Hindlimb muscle (tissue), 1 donor: ENCODE measurements at regions not wholly inside any gene's neighbourhood (a gene's known extent, or its start where the extent isn't known, plus 50 kb on each side); places are given as distances from the start of the nearest gene placed in this dataset.
"Not testable (repeated sequence)": the region's sequence is repeated elsewhere in the genome, so short reads cannot be mapped to it uniquely, and the experiment has no call there.

Source experiments
- DNase-seq: peaks from one replicate; pipeline ENCODE4 v3.0.0-alpha.2; 2013

DNA sequence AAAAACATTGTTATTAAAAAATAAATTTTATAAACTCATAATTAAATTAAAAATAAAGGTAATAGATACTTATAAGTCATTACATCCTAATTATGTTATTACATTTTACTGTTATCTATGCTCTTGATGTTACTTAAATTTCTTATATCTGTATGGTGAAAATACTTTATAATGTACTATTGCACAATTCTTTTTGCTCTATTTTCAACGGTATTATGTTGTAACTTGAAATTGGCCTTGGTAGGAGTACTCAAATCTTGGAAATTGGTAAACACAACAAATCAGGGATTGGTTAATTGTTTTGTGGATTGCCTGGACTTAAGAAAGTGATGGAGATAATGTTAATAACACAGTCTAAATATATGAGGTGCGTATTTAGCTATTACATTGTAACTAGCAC, 273.3 kb downstream of the MDFIC start:
- no peak for DNase-seq

DNA sequence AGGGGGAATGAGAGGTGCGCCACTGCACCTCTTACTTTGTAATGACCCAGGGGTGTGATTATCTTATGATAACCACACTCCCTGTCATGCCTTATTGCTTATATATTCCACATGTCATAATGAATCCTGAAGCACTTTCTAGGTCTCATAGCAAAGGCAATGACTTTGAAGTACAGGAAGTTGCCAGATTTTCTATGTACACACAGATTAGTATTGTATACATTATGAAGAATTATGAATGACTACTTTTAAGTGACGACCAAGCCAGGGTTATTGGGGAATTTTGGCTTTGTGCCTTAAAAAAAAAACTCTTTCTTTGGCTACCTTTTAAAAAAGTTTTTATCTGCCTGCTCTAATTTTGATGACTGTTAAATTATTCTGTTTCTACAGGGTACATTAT, 269.6 kb downstream of the MDFIC start:
- no peak for DNase-seq

DNA sequence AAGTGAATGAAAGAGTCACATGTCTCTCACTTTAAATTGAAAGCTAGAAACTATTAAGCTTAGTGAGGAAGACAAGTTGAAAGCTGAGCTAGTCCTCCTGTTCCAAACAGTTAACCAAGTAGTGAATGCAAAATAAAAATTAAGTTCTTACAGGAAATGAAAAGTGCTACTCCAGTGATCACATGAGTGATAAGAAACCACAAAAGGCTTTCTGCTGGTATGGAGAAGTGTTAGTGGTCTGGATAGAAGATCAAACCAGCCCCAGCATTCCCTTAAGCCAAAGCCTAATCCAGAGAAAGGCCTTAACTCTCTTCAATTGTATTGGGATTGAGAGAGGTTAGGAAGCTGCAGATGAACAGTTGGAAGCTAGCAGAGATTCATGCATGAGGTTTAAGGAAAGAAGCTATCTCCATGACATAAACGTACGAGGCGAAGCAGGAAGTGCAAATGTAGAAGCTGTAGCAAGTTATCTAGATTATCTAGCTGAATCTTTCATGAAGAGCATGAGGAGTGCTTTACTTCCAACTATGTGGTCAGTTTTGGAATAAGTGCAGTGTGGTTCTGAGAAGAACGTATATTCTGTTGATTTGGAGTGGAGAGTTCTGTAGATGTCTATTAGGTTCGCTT, 261.6 kb downstream of the MDFIC start:
- no peak for DNase-seq

DNA sequence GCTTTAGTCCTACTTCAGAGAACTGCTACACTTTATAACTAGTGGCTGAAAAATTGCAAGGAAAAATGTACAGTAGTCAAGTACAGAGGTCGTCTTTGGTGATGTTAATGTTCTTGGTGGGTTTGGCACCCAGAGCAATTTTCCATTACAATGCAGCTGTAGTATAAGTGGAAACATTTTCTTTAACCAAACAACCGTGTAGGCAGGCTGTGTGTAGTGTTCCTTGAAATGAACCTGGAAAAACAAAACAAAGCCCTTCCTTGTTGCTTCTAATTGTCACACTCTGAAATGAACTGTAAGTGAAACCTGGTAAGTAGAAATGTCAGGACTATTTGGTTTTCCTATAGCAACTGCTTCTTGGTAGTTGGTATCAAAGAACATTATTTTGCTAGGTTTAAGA, 256.9 kb downstream of the MDFIC start:
- peak; percentile 20 for DNase-seq

DNA sequence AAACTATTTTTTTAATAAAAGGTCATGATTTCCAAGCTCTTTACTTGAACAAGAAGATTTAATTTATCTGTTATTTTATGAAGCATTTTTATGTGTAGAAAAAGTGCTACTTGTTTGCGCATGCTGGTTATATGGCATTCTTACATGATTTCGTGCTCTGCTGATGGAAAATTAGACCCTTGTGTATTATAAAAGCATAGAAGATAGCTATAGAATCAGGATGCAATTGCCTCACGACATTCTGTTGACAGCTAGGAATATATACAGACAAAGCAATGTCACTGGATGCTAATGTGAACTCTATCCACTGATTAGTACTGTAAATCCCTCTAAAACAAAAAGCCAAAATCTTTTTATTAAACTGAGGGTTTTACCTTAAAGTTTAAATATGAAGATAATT, 255.9 kb downstream of the MDFIC start:
- DNase-seq, result no peak

DNA sequence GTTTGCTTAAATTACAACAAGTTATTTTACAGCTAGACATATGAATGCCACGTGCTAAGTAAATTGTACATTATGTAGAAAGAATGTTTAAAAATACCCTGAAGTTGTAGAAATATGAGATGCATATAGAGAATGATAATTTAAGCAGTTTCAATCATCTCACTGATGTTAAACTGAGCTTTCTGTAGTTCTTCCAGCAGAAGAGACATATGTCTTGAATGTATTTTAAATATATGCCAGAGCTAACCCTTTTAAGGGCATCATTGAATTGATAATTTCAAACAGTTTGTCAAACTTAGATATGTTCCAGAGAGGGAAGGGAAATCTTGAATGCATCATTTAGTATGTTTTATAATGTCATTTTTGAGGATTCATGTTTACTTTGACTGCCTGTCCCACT, 255.2 kb downstream of the MDFIC start:
- DNase-seq, result no peak

DNA sequence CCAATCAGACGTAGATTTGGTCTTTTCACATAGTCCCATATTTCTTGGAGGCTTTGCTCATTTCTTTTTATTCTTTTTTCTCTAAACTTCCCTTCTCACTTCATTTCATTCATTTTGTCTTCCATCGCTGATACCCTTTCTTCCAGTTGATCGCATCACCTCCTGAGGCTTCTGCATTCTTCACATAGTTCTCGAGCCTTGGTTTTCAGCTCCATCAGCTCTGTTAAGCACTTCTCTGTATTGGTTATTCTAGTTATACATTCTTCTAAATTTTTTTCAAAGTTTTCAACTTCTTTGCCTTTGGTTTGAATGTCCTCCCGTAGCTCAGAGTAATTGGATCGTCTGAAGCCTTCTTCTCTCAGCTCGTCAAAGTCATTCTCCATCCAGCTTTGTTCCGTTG, 250.5 kb downstream of the MDFIC start:
- DNase-seq, result not testable (repeated sequence)

DNA sequence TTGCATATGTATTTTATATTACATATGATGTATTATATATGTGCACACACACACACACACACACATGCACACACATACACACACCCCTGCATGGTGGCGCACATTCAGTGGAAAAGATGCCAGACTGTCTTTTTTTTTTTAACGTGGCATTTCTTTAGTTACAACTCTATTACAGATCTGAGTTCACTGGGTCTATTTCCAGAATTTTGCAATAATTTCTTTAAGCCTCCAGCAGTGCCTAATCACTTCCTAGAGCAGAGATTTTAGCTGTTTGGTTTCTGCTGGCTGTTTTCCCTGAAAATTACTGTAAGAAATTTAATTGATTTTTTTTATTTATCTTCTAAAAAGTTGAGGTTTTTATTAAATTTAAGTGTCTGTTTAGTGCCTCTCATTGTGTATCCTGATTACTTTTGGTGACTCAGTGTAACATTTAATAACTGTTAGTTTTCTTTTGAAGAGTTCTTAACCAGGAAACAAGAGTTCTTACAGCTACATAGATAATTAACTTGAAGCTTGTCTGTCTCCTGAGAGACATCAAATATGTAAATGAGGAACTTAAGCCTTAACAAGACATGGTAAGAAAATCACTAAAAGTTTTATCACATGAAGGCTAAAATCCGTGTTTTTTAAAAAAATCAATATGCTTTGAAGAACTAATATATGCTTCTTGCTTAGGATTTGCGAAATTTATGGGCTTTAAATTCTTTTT, 232.0 kb downstream of the MDFIC start:
- no peak for DNase-seq

DNA sequence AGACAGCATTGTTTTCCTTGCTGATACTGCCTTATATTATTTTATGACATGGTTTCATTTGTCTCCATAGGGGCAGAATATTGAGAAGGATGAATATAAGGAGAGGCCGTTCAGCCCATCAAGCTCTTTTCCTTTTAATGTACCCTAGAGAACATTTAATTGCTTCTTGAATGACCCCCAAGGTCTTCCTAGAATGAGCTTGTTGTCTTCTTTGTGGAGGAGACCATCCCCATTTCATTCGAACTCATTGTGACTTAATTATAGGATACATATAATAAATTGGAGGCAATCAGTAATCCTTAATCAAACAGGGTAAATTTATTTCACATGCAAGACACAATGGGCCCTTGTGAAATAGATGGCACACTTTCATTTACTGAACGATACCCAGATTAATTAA, 231.3 kb downstream of the MDFIC start:
- DNase-seq, result no peak

DNA sequence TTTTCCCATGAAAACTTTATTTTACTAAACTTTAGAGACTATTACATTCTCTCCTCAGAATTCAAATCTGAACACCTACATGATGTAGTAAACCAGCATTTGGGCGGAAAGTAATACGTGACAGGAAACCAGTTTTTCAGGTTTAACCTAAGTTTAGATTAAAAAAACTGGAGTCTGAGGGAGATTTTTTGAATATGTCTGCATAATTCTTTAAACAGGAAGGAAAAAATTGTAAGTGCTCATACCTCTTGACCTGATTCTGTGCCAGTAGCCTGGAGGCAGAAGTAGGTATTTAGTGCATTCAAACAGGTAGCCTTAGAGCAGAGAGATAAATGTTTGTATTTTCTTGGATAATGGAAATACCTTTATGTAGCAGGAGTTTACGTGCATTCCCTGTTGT, 224.3 kb downstream of the MDFIC start:
- no peak for DNase-seq

DNA sequence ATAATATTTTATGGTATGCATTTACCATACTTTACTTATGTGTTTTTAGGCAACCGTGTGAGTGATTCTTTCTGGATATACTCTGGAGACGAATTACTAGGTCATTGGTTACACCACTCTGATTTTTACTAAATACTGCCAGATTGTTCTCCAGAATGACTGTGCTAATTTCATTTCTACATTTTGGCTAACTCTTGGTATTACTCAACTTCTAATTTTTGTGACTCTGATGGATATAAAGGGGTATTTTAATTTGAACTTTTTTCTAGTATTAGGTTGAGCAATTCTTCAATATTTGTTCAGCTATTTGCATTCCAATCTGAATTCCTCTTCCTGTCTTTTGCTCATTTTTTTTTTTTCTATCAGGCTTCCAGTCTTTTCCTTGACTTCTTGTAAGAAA, 223.6 kb downstream of the MDFIC start:
- DNase-seq, result no peak

DNA sequence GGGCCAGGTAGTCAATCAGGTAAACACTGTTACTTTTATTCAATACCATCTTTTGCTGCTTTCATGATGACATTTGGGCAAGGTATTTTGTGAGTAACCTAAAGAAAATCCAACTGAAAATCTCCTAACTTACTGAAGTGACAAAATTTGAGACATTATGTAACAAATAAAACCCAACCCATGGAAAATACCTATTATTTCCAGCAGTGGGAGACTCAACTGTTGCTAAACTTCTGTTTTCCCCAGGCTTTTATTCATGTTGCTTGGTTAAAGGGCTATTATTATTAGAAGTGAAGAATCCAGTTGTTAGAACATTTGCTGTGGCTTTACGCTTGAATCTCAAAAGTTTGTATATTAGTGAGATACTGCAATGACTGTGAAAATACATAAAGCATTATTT, 215.9 kb downstream of the MDFIC start:
- no peak for DNase-seq

DNA sequence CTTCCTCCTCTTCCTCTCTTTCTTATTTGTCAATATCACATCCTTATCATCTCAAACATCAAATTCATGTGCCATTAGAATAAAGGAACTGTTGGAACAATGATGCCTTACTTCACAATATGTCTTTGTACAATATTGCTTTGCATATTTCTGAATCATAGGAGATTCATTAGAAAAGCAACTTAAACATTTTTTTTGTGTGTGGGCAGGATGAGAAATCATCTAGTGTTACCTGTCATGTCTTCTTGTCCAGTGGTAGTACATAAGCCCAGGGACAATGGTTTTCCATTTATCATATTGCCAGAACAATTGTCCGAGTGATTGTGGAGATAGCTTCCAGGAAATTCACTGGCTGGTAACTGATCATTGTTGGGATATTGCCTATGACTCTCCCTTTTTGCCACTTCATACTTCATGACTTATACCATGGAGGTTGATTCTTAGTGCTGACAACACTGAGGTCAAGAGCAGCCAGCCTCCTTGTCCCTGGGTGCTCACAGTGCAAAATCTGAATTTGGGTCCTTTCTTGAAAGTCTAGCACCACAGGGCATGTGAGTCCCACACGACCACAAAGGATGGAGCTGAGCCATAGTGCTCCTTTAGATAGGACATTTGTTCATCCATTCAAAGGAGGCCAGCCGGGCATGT, 215.0 kb downstream of the MDFIC start:
- no peak for DNase-seq

DNA sequence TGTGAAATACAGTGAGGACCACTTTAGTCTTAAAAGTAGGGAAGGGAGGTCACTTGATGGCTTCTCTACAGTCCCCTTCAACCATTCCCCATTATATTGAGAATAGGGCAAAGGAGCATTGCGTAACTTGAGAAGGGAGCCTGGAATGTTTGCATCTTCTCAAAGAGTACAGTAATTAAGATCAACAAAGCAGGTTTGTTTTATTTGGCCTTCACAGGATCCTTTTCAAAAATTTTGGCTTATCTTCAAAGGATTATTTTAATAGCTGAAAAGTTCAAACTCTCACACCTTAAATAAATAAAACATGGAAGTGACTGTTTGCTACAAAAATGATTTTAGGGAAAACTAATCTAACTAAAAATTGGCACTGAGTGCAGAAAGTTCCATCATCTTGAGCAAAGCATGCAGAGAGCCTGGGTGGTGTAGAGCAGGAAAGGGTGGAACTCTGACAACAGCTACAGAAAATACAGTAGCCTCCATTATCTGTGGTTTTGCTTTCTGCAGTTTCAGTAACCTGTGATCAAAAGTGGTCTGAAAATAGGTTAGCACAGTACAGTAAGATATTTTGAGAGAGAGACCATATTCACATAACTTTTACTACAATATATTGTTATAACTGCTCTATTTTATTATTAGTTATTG, 214.0 kb downstream of the MDFIC start:
- DNase-seq, result no peak

DNA sequence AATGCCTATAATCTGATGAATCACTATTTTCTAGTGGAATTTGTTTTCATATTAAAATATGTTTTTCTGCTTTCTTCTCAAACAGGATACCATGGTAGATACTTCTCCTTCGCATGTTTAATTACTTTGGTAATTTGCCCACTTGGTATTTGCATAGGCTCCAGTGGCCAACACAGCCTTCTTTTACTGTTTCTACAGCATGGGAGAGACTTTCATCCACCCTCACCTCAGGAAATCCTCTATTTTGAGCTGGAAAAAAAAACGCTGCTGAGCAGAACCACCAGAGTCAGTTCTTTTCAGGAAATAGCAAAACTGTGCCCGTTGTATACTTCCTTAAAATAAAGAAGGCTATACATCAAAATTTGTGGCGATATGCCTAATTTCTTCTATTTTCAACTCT, 213.3 kb downstream of the MDFIC start:
- DNase-seq, result no peak

DNA sequence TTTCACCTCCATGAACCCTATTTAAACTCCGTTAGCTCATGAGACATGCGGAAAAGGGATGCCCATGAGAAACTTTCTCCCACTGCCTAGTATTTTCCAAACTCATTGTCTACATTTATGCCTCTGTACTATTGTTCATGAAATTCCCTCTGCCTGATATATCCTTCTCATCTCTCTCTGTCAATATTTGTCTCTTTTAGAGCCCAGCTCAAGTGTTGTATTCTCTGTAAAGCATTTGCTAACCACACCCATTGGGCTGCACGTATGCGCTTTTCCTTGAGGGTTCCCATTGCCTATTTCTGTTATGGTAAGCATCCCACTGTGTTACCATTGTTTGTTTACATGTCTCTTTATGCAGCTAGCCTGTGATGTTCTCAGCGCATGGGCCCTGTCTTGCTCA, 211.4 kb downstream of the MDFIC start:
- no peak for DNase-seq

DNA sequence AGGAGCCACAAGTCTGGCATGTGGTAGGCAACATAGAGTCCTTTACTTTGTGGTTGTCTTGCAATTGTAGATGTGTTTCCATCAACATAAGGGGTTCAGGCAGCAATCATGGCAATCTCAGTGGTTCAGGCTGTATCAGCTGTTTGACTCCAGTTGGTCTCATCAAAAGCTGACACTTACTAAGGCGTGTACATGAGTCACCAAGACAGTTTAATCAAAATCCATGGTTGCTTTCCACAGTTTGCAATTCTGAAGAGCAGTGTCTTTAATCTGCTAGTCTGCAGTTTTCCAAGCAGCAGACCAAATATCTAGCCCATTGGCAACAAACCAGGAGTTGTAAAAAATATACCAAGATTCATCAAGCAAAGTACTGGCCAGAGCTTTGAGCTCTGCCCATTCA, 210.2 kb downstream of the MDFIC start:
- no peak for DNase-seq

DNA sequence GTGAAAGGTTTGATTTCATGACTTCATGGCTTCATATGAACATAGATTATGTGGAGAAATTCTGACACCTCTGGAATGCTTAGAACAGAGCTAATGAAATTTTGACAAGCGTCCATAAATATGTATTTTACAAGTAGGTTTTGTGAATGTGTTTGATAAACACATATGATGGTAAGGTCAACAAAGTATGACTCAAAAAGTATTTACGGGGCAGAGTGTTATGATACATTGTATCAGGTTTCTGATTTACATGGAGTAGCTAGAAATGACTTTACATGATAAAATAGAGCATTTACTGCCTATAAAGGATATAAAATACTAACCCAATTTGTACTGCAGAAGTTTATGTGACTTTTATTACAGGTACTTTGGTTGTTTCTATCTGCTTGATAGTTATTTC, 206.3 kb downstream of the MDFIC start:
- no peak for DNase-seq

DNA sequence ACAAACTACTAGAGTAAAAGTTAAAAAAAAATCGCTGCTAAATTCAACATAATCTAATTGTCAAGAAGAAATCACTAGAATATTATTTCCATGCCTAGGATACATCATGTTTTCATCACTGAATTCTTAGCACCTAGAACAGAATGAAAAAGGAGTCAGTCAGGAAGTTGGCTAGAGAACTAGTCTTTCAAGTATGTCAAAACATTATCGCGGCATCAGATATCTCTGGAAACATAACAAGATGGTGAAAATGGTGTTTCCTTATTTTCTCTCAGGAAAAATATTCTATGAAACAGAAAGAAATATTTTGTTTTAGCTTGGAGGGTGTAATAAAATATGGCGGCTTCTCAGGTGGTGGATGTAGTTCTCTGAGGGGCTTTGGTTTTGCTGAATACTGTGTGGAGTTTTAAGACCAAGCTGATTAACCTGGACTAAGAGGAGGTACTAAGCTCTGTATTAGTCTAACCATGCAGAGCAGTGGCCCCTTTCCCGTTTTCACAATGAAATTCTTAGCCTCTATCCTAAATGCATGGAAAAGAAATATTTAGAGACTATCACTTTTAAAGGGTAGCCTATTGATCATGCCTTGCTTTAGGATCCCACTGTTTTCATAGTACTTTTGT, 205.6 kb downstream of the MDFIC start:
- DNase-seq, result no peak

DNA sequence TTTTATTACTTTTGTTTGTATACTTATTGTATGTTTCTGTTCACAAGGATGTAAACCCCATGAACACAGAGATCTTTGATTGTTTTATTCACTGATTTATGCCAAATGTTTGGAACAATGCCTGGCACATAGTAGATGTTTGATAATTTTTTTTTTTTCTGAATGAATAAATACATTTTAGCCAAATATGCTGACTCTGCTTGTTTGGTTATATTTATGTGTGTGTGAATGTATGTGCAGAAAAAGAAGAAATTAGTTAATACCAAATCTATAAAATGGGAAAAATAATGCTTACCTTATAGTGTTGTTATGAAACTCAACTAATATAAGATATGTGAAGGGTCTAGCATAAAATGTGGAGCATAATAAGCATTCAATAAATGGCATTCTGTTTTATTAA, 203.9 kb downstream of the MDFIC start:
- no peak for DNase-seq

DNA sequence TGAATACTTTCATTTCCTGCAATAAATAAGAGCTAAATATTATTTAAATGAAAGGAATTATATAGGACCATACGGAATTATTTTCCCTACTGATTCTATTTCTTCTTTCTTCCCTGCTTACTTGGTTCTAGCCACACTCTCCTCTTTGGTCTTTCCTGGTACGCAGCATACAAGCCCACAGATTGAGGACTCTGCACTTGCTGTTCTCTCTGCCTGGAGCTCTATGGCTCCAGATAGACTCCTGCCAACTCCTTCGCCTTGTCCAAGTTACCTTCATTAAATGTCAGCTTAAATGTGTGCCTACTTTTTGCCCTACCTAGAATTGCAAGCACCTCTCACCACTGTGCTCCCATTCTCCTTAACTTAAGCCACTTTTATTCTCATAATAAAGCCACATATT, 203.4 kb downstream of the MDFIC start:
- no peak for DNase-seq

DNA sequence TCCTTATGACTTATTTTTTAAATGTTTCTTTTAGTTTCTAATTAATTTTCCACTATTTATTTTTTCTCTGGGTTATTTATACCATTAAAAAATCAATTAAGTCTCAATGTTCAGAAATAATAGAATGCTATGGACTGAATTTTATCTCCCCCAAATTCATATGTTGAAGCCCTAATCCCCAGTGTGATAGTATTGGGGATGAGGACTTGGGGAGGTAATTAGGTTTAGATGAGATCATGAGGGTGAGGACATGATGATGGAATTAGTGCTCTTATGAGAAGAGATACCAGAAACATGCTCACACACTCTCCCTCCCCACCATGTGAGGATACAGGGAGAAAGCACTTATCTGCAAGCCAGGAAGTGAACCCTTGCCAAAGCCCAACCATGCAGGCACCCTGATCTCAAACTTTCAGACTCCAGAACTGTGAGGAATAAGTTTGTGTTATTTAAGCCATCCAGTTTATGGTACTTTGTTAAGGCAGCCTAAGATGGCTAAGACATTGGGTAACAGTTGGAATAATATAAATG, 202.6 kb downstream of the MDFIC start:
- DNase-seq, result no peak

DNA sequence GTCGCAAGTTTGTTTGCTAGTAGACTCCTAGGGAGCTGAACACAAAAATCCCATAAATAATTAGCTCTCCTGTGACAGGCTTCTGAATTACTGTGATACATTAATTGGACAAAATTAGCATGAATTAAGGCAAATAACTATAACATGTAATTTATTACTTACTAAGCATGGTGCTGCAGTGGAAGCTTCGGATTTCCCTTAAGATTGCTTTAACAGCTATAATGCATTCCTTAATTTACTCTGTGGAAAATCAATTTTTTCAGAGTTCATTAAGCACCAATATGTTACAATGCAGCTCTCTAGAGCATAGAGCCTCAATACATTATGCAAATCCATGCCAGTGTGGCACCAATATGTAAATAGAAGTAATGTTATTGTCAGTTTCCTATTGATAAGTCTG, 201.5 kb downstream of the MDFIC start:
- DNase-seq, result no peak
